Pons (tissue), 1 donor: ENCODE measurements at regions not wholly inside any gene's neighbourhood (a gene's known extent, or its start where the extent isn't known, plus 50 kb on each side); places are given as distances from the start of the nearest gene placed in this dataset.
A peak's percentile ranks its signal among the peaks of the same experiment; 100 is the strongest.

Experiments
- DNase-seq: peaks from one replicate; pipeline ENCODE4 v3.0.0-alpha.2; 2016; ENCODE audit warnings: low spot score

- DNase-seq, result peak; percentile 64
Observed at GRCh38 chr1:181430015-181430885, 53.1 kb upstream of the CACNA1E start.
